ENCODE measurements at regions not wholly inside any gene's neighbourhood (a gene's known extent, or its start where the extent isn't known, plus 50 kb on each side); places are given as distances from the start of the nearest gene placed in this dataset.

DNA sequence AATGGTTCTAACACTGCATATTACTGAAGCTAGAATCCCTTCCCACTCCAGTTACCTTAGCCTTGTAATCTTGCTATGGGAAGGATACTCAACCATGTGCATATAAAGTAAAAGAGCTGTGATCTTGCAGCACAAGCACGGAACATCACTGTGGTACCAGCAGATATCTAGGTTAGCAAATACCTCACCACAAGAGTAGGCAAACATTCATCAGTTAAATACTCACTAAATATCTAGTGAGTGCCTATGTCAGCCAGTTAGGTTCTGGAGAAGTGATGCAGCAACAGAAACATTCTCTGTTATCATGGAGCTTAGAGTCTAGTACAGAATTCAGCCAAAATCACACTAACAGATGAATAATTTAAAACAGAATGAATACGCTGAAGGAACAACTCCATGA, 349.6 kb upstream of the UBE2E3 start:
- TF ChIP-seq, protein P1, sequence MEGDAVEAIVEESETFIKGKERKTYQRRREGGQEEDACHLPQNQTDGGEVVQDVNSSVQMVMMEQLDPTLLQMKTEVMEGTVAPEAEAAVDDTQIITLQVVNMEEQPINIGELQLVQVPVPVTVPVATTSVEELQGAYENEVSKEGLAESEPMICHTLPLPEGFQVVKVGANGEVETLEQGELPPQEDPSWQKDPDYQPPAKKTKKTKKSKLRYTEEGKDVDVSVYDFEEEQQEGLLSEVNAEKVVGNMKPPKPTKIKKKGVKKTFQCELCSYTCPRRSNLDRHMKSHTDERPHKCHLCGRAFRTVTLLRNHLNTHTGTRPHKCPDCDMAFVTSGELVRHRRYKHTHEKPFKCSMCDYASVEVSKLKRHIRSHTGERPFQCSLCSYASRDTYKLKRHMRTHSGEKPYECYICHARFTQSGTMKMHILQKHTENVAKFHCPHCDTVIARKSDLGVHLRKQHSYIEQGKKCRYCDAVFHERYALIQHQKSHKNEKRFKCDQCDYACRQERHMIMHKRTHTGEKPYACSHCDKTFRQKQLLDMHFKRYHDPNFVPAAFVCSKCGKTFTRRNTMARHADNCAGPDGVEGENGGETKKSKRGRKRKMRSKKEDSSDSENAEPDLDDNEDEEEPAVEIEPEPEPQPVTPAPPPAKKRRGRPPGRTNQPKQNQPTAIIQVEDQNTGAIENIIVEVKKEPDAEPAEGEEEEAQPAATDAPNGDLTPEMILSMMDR (IDR thresholded peaks at IDR 0.05) = no peak
- no peak for TF ChIP-seq POLR2A (IDR thresholded peaks at IDR 0.05)
